ENCODE measurements at regions not wholly inside any gene's neighbourhood (a gene's known extent, or its start where the extent isn't known, plus 50 kb on each side); places are given as distances from the start of the nearest gene placed in this dataset.
"Not testable (repeated sequence)": the region's sequence is repeated elsewhere in the genome, so short reads cannot be mapped to it uniquely, and the experiment has no call there.

DNA sequence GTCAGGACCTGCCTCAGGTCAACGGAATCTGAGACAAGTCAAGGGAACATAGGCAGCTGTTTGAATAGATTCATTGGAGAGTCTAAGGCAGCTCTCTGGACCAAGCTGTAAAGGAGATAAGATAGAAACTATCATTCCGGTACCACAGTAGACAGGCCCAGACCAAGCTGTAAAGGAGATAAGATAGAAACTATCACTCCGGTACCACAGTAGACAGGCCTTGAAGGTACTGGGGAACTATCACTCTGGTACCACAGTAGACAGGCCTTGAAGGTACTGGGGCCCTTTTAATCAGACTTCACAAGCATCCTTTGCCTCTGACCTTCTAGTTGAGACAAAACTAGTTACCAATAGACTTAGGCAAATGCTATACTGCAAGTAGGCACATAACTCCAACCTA, 346.1 kb downstream of the DCDC2C start:
- no peak for DNase-seq

DNA sequence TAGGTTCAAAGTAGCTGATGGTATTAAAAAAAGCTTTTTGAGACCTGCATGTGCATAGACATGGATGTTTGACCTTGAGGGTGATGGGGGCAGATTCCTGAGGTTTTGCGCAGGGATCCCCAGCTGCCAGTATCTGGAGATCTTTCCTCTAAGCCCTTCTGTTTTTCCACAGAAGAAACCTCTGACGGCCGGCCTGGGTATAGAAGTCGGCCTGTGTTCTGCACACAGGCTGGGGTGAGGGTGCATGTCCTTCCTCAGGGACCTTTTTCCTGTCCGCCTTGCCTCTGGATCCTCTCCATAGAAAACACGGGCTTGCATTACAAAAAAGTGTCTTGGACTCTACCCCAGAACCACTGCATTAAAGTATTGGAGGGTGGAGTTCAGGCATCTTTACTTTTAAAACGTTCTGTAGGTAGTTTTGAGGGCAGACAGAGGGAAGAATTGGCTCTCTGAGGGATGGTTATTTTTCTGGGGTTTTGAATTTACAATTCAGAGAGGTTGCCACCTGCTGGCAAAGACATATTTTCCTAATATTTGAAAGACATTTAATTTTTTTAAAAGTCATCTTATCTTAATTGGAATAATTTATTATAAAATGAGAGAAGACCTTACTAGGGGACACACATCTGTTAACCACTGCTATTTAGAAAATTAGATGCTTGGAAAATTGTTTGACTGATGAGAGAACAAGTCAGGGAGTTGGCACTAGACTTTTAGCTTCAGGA, 350.6 kb downstream of the DCDC2C start:
- DNase-seq: no peak

DNA sequence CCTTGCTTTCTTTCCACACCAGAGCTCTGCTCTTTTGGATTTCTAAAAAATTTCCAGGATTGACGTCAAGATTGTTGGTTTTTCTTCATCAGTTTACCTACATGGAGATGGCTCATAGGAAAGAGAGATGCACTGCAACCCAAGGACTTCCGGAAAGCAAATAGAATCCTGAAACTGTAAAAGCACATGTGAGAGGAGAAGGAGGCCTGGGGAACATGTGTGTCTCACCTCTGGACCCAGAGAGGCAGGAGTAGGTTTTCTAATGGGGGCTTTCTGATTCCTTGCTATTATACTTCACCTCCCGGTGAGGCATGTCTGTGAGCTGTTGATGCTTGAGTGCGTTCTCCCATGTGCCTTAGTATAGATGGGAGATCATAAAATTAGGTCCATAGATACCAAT, 362.8 kb downstream of the DCDC2C start:
- DNase-seq: no peak

- DNase-seq: no peak
Measured at GRCh38 chr2:4073026-4073569, 369.7 kb downstream of the DCDC2C start.

GRCh38 chr2:4077017-4077416, 373.6 kb downstream of the DCDC2C start:
- no peak for DNase-seq

GRCh38 chr2:4085186-4085585, 381.8 kb downstream of the DCDC2C start:
- DNase-seq: no peak

DNA sequence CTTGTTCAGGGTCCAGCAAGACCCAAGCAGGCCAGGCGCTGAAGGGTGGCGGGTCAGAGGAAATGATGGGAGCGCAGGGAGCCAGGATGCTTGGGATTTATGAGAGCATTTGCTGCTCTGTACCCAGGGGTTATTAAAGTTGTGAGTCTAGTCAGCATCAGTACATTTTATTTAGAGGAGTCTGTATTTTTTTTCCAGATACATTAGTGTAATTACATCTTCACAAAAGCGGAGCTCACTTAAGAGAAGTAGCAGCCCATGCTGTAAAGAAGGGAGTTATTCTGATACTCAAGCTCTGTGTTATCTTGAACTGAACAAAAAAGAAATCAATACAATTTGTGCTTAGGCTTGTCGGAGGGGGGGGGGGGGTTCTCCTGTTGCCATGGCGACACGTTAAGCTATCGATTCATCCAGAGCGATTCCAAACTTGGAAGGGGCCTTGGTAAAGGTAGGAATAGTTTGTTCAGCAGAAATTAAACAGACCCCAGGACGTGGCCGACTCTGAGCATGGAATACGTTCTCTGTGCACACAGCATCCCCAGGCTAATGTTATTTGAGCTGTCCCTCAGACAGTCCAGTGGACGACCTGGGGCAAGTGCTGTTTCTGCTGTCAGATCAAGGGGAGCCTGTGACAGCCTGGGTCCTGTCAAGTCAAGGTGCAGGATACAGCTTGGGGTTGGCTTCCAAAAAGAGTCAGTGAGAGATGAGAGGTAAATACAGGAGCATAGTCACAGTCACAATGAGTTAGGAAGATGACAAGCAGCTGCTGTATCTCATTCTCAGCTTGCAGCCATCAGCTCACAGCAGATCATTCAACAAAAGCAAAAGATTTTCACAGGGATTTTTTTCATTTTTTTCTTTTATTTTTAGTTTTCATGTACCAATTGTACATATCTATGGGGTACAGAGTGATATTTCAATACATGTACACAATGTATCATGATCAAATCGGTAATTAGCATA, 387.6 kb downstream of the DCDC2C start:
- DNase-seq: no peak

- DNase-seq: no peak
Measured at GRCh38 chr2:4091869-4092268, 388.5 kb downstream of the DCDC2C start.

DNA sequence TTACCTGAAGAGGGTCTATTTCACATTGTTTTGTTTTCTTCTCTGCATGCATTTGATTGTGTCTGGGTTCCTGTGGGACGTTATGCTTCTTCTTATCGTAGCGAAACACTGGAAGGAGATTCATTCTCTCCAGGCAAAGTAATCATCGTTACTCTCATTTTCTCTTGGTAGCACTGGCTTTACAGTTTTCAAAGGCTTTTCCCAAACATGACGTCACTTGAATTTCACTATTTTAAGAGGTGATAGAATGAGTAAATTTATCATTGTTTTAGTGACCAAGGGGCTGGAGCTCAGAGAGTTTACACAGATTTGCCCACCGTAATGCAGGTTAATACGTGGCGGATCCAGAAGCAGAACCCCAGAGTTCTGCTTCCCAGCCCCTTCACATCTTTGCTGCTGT, 391.4 kb downstream of the DCDC2C start:
- no peak for DNase-seq

GRCh38 chr2:4096978-4097766, 393.8 kb downstream of the DCDC2C start:
- no peak for DNase-seq

GRCh38 chr2:4098137-4098536, 394.8 kb downstream of the DCDC2C start:
- no peak for DNase-seq

- DNase-seq: no peak
Measured at GRCh38 chr2:4101936-4102335, 398.6 kb downstream of the DCDC2C start.

DNA sequence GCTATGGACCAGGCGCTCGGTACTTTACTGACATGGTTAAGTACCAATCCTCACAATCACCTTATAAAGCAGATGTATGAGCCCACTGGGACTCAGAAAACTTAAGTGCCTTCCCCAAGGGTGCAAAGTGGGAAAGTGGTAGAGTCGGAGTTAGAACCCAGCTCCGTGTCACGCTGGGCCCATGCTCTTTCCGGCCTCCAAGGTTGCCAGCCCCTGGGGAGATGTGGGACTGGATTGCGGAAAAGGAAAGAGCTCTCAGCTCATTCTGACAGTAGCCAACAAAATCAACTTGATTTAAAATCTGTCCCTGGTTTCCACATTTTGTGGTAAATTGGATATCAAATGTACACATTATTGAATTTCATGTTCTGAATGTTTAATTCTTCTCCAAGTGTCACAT, 403.8 kb downstream of the DCDC2C start:
- no peak for DNase-seq

DNA sequence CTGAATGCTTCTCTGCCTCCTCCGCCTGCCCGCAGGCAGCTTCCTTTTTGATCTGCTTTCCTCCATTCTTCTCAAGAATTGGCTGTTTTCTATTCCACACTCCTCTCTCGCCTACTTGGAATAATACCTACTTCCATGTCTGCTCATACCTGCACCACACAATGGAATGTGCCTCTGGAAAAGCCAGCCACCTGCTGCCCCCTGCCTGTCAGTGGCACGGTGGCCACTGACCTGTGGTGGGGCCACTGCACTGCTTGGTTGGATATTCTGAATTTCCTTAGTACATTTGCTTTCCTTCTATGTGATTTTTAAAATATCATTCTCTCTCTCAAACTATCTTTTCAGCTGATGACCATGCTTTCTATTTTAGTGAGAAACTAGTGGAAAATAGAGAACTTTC, 406.9 kb downstream of the DCDC2C start:
- no peak for DNase-seq

GRCh38 chr2:4115435-4115834, 412.1 kb downstream of the DCDC2C start:
- not testable (repeated sequence) for DNase-seq

- no peak for DNase-seq
Measured at GRCh38 chr2:4122726-4123125, 419.4 kb downstream of the DCDC2C start.

DNA sequence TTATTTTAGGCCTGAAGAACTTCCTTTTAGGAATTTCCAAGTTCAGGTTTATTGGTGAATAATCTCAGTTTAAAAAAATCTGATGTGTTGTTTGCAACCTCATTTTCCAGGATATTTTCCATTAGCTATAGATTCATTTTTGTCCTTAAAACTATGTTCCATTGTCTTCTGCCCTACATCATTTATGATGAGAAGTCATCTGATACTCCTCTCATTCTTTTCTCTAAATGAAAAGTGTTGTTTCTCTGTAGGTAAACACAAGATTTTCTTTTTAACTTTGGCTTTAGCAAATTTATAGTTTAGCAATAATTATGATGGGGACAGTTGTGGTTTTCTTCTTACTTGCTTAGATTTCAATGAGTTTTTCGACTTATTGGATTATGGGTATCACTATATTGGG, 427.3 kb downstream of the DCDC2C start:
- no peak for DNase-seq

GRCh38 chr2:4134551-4135550, 431.5 kb downstream of the DCDC2C start:
- no peak for DNase-seq

DNA sequence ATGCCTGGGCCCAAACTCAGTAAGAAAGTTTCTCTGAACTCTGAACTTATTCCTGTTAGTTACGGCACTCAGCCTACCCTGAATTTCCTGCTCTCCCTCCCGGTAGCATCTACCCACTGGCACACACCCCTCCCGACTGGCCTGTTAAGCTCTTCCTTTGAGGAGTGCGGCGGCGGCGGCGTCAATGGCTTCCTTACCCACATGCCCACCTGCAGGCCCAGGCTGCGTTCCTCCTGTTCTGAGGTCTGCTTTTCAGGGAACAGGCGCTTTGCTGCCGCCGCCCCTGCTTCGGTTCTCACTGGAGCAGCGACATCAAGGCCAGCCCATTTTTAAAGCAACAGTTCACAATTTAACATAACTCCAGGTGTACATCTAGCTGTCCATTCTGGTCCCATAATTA, 432.4 kb downstream of the DCDC2C start:
- DNase-seq: no peak

DNA sequence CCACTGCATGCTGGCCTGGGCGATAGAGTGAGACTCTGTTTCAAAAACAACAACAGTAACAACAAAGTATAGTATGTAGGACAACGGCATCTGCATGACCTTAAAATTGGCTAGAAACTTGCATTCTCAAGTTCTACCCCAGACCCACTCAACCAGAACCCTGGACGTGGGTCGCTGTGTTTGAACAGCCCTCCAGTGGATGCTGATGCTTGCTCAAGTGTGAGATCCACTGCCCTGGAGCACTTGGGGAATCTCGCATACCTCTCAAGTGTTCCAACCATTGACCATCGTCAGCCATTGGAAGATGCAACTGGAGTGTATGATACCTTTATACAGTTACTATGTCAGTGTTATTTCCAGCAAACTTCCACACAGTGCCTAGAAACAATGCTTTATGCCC, 435.9 kb downstream of the DCDC2C start:
- no peak for DNase-seq

- no peak for DNase-seq
Measured at GRCh38 chr2:4139731-4140130, 436.4 kb downstream of the DCDC2C start.
